ENCODE measurements at regions not wholly inside any gene's neighbourhood (a gene's known extent, or its start where the extent isn't known, plus 50 kb on each side); places are given as distances from the start of the nearest gene placed in this dataset.

GRCh38 chr14:29222006-29222405 is 455.4 kb downstream of the FOXG1 start:
- DNase-seq, result no peak

- peak; percentile 14 for DNase-seq
These were observed 456.2 kb downstream of the FOXG1 start for GRCh38 chr14:29222671-29223268.

GRCh38 chr14:29223947-29224346 is 457.4 kb downstream of the FOXG1 start:
- DNase-seq, result no peak

GRCh38 chr14:29227631-29228030 is 461.0 kb downstream of the FOXG1 start:
- DNase-seq, result no peak

- no peak for DNase-seq
These were observed 465.6 kb downstream of the FOXG1 start for GRCh38 chr14:29232153-29232552.

- no peak for DNase-seq
These were observed 466.1 kb downstream of the FOXG1 start for GRCh38 chr14:29232711-29233110.

GRCh38 chr14:29233188-29233587 is 466.6 kb downstream of the FOXG1 start:
- no peak for DNase-seq

- no peak for DNase-seq
These were observed 469.4 kb downstream of the FOXG1 start for GRCh38 chr14:29235991-29236390.

- DNase-seq, result no peak
These were observed 469.8 kb downstream of the FOXG1 start for GRCh38 chr14:29236401-29236800.

- DNase-seq, result no peak
These were observed 470.3 kb downstream of the FOXG1 start for GRCh38 chr14:29236848-29237247.

- no peak for DNase-seq
These were observed 473.5 kb downstream of the FOXG1 start for GRCh38 chr14:29240066-29240465.

GRCh38 chr14:29242755-29243754 is 476.5 kb downstream of the FOXG1 start:
- peak; percentile 41 for DNase-seq

GRCh38 chr14:29255692-29256091 is 489.1 kb downstream of the FOXG1 start:
- no peak for DNase-seq

GRCh38 chr14:29262979-29263378 is 496.4 kb downstream of the FOXG1 start:
- DNase-seq, result no peak

GRCh38 chr14:29264865-29265264 is 498.3 kb downstream of the FOXG1 start:
- DNase-seq, result no peak

- DNase-seq, result no peak
These were observed 499.3 kb downstream of the FOXG1 start for GRCh38 chr14:29265852-29266251.

GRCh38 chr14:29271669-29272068 is 505.1 kb downstream of the FOXG1 start:
- no peak for DNase-seq

- DNase-seq, result no peak
These were observed 506.9 kb downstream of the FOXG1 start for GRCh38 chr14:29273513-29273912.

GRCh38 chr14:29274890-29275596 is 508.5 kb downstream of the FOXG1 start:
- DNase-seq, result peak; percentile 21

- no peak for DNase-seq
These were observed 512.0 kb downstream of the FOXG1 start for GRCh38 chr14:29278301-29279263.

- no peak for DNase-seq
These were observed 515.6 kb downstream of the FOXG1 start for GRCh38 chr14:29282169-29282568.

- no peak for DNase-seq
These were observed 523.9 kb downstream of the FOXG1 start for GRCh38 chr14:29290441-29290840.

Data from NCI-H1092 (cell line).